Neural cell (in vitro differentiated cells): ENCODE measurements at regions not wholly inside any gene's neighbourhood (a gene's known extent, or its start where the extent isn't known, plus 50 kb on each side); places are given as distances from the start of the nearest gene placed in this dataset.

Experiments used
- H2AFZ ChIP-seq: fragments of 200-600, 300-800 bp; sonication (generic), shearing (Covaris generic); 2 replicates; pipeline ENCODE4 v1.6.0; 2014; ENCODE audit warnings: low read depth, mild to moderate bottlenecking, antibody characterized with exemption, low read length, moderate library complexity
- H3F3A ChIP-seq: fragments of 200-600 bp; shearing (Covaris generic); 2 replicates; pipeline ENCODE4 v1.6.1; 2016; ENCODE audit warnings: mild to moderate bottlenecking, moderate library complexity, mixed read lengths, antibody characterized with exemption, low read length; ENCODE audit not compliant: insufficient read depth, poor library complexity, severe bottlenecking
- H3K27ac ChIP-seq: fragments of 200-600, 300-800 bp; sonication (generic), shearing (Covaris generic); 2 replicates; pipeline ENCODE4 v1.5.1; 2014; ENCODE audit warnings: mild to moderate bottlenecking, low read length, moderate library complexity
- H3K27me3 ChIP-seq: fragments of 300-800, 200-600 bp; sonication (generic), shearing (Covaris generic); 2 replicates; pipeline ENCODE4 v1.6.0; 2014; ENCODE audit warnings: mild to moderate bottlenecking, low read depth, low read length, moderate library complexity; ENCODE audit not compliant: insufficient read depth
- H3K36me3 ChIP-seq: fragments of 300-800, 200-600 bp; sonication (generic), shearing (Covaris generic); 2 replicates; pipeline ENCODE4 v1.5.1; 2014; ENCODE audit warnings: mild to moderate bottlenecking, antibody characterized with exemption, low read length, moderate library complexity; ENCODE audit not compliant: insufficient read depth
- H3K4me2 ChIP-seq: fragments of 300-800, 200-600 bp; sonication (generic), shearing (Covaris generic); 2 replicates; pipeline ENCODE4 v1.6.0; 2014; ENCODE audit warnings: mild to moderate bottlenecking, low read length
- H3K4me3 ChIP-seq: fragments of 300-800, 200-600 bp; sonication (generic), shearing (Covaris generic); 2 replicates; pipeline ENCODE4 v1.5.1; 2014; ENCODE audit warnings: mild to moderate bottlenecking, low read length, moderate library complexity
- H3K79me2 ChIP-seq: fragments of 200-600 bp; shearing (Covaris generic); replicated peaks from 2 replicates; pipeline ENCODE4 v1.6.0; 2014; ENCODE audit warnings: mild to moderate bottlenecking, low read length, moderate library complexity; ENCODE audit not compliant: insufficient read depth
- H3K9ac ChIP-seq: fragments of 300-800, 200-600 bp; sonication (generic), shearing (Covaris generic); 2 replicates; pipeline ENCODE4 v1.6.1; 2016; ENCODE audit warnings: mild to moderate bottlenecking, low read length, mixed read lengths
- H3K9me2 ChIP-seq: fragments of 200-600 bp; shearing (Covaris generic); 2 replicates; pipeline ENCODE4 v1.6.1; 2016; ENCODE audit warnings: mild to moderate bottlenecking, low read length, mixed read lengths; ENCODE audit not compliant: insufficient read depth
- H3K9me3 ChIP-seq: fragments of 200-600, 300-800 bp; sonication (generic), shearing (Covaris generic); 2 replicates; pipeline ENCODE4 v1.6.1; 2016; ENCODE audit warnings: mild to moderate bottlenecking, mixed run types, low read length, moderate library complexity, mixed read lengths
- H4K20me1 ChIP-seq: fragments of 200-600 bp; shearing (Covaris generic); 2 replicates; pipeline ENCODE4 v1.6.1; 2016; ENCODE audit warnings: mild to moderate bottlenecking, mixed run types; ENCODE audit not compliant: insufficient read depth
- CTCF ChIP-seq: fragments of 450-650 bp; IDR thresholded peaks from 2 replicates; pipeline ENCODE4 v1.5.1; 2014; ENCODE audit warnings: antibody characterized with exemption, mild to moderate bottlenecking, moderate library complexity; ENCODE audit not compliant: poor library complexity, severe bottlenecking
- EP300 ChIP-seq: fragments of 450-650 bp; conservative IDR thresholded peaks from 2 replicates; pipeline ENCODE4 v1.6.1; 2014; ENCODE audit warnings: antibody characterized with exemption, mild to moderate bottlenecking, moderate library complexity; ENCODE audit not compliant: poor library complexity, severe bottlenecking
- EZH2 ChIP-seq: fragments of 200-600, 300-800 bp; shearing (Covaris generic), sonication (generic); IDR thresholded peaks from 2 replicates; pipeline ENCODE4 v1.6.1; 2014; ENCODE audit warnings: antibody characterized with exemption, low read length, borderline replicate concordance, mild to moderate bottlenecking; ENCODE audit not compliant: insufficient read depth, poor library complexity, severe bottlenecking
- MXI1 ChIP-seq: fragments of 450-650 bp; conservative IDR thresholded peaks from 2 replicates; pipeline ENCODE4 v1.6.1; 2014; ENCODE audit warnings: antibody characterized with exemption, mild to moderate bottlenecking; ENCODE audit not compliant: poor library complexity, severe bottlenecking
- POLR2AphosphoS5 ChIP-seq: IDR thresholded peaks from 2 replicates; pipeline ENCODE4 v1.6.1; 2012
- RAD21 ChIP-seq: fragments of 450-650 bp; conservative IDR thresholded peaks from 2 replicates; pipeline ENCODE4 v1.6.1; 2014; ENCODE audit warnings: antibody characterized with exemption, mild to moderate bottlenecking, moderate library complexity
- REST ChIP-seq: IDR thresholded peaks from 2 replicates; pipeline ENCODE4 v1.6.1; 2012; ENCODE audit warnings: borderline replicate concordance
- SMC3 ChIP-seq: fragments of 450-650 bp; conservative IDR thresholded peaks from 2 replicates; pipeline ENCODE4 v1.6.1; 2014; ENCODE audit warnings: antibody characterized with exemption, mild to moderate bottlenecking, moderate library complexity; ENCODE audit not compliant: poor library complexity
- TAF1 ChIP-seq: IDR thresholded peaks from 2 replicates; pipeline ENCODE4 v1.6.1; 2012; ENCODE audit warnings: low read depth

- no peaks in the 10 kb centered on the region for H3K79me2 ChIP-seq
- TF ChIP-seq MXI1, result no peak
- TF ChIP-seq EP300, result no peak
- TF ChIP-seq EZH2, result no peak
- no peak for TF ChIP-seq RAD21
- TF ChIP-seq TAF1, result no peak
- no peak for TF ChIP-seq SMC3
- no peak for TF ChIP-seq REST
- TF ChIP-seq CTCF, result no peak
- H3K9me3 ChIP-seq, result no peaks in the 10 kb centered on the region
- H2AFZ ChIP-seq, result no peak overlapping the region
- no peaks in the 10 kb centered on the region for H3K9me2 ChIP-seq
- no peak overlapping the region for H3K9ac ChIP-seq
- no peaks in the 10 kb centered on the region for H3K27me3 ChIP-seq
- no peaks in the 10 kb centered on the region for H3K36me3 ChIP-seq
- no peak overlapping the region for H3K4me3 ChIP-seq
- H3K27ac ChIP-seq, result no peak overlapping the region
- H3K4me2 ChIP-seq, result no peak overlapping the region
- H3F3A ChIP-seq, result peaks cover 6% of the 10 kb centered on the region
- H4K20me1 ChIP-seq, result no peaks in the 10 kb centered on the region
Measured at GRCh38 chr3:74845081-74845480, 230.6 kb upstream of the CNTN3 start.

GRCh38 chr3:74844428-74844827 lies 230.0 kb upstream of the CNTN3 start:
- TF ChIP-seq CTCF (no peak), TAF1 (no peak), SMC3 (no peak), RAD21 (no peak), MXI1 (no peak), REST (no peak), EZH2 (no peak), POLR2AphosphoS5 (no peak), EP300 (no peak)
- Histone ChIP-seq H3F3A (peaks cover 5% of the 10 kb centered on the region), H3K36me3 (no peaks in the 10 kb centered on the region), H3K9ac (no peak overlapping the region), H3K9me3 (no peaks in the 10 kb centered on the region), H4K20me1 (no peaks in the 10 kb centered on the region), H3K27me3 (no peaks in the 10 kb centered on the region), H3K4me2 (no peak overlapping the region), H3K79me2 (no peaks in the 10 kb centered on the region), H3K9me2 (no peaks in the 10 kb centered on the region), H3K4me3 (no peak overlapping the region), H2AFZ (no peak overlapping the region), H3K27ac (no peak overlapping the region)
